CD4-positive, alpha-beta memory T cell (primary cell): ENCODE measurements at regions not wholly inside any gene's neighbourhood (a gene's known extent, or its start where the extent isn't known, plus 50 kb on each side); places are given as distances from the start of the nearest gene placed in this dataset.

ENCODE experiments used
- CTCF ChIA-PET: fragments of 350-600 bp; sonication (Branson Sonifier 250); formaldehyde crosslinking; loops from one replicate; lab custom pipeline; 2021; ENCODE audit warnings: inconsistent platforms; ENCODE audit not compliant: partially characterized antibody; lab: Charles Lee
- POLR2A ChIA-PET: fragments of 350-600 bp; sonication (Branson Sonifier 250); formaldehyde crosslinking; loops from one replicate; lab custom pipeline; 2021; ENCODE audit not compliant: partially characterized antibody; lab: Charles Lee
- DNase-seq, 5 donors: peaks; one replicate each; pipeline versions ENCODE4 v3.0.0 to v3.0.0-alpha.2; 2020 to 2022; ENCODE audit warnings: mixed read lengths in 1 of 5
- H3K27ac ChIP-seq: one replicate; pipeline ENCODE4 v1.7.0; 2013; ENCODE audit warnings: low read depth, low read length
- H3K27me3 ChIP-seq: 2 replicates; pipeline ENCODE4 v1.7.0; 2013; ENCODE audit warnings: mild to moderate bottlenecking, low read length, moderate library complexity; ENCODE audit not compliant: insufficient read depth
- H3K36me3 ChIP-seq: 2 replicates; pipeline ENCODE4 v1.7.0; 2013; ENCODE audit warnings: mild to moderate bottlenecking, low read length, moderate library complexity; ENCODE audit not compliant: insufficient read depth
- H3K4me1 ChIP-seq: 2 replicates; pipeline ENCODE4 v1.7.0; 2013; ENCODE audit warnings: mild to moderate bottlenecking, low read length, moderate library complexity; ENCODE audit not compliant: insufficient read depth
- H3K4me3 ChIP-seq, 2 donors: one replicate each; pipeline ENCODE4 v1.7.0; 2013; ENCODE audit warnings: low read length in 2 of 2, mild to moderate bottlenecking in 1 of 2
- H3K9me3 ChIP-seq, 2 donors: one replicate each; pipeline ENCODE4 v1.7.0; 2013; ENCODE audit warnings: low read length in 2 of 2, control low read depth in 1 of 2; ENCODE audit not compliant: control insufficient read depth in 1 of 2
- H3K27ac Mint-ChIP-seq, 7 donors: one replicate each; pipeline ENCODE4 v1.8.0; 2020 to 2021; ENCODE audit warnings: mixed read lengths in 7 of 7, mild to moderate bottlenecking in 6 of 7, inconsistent platforms in 3 of 7, moderate library complexity in 3 of 7
- H3K27me3 Mint-ChIP-seq, 2 donors: one replicate each; pipeline ENCODE4 v1.8.0; 2020 to 2021; ENCODE audit warnings: mixed read lengths in 2 of 2
- H3K36me3 Mint-ChIP-seq, 2 donors: one replicate each; pipeline ENCODE4 v1.8.0; 2020 to 2021; ENCODE audit warnings: mixed read lengths in 2 of 2, inconsistent platforms in 1 of 2, mild to moderate bottlenecking in 1 of 2
- H3K4me1 Mint-ChIP-seq, 4 donors: one replicate each; pipeline ENCODE4 v1.8.0; 2020 to 2021; ENCODE audit warnings: mixed read lengths in 4 of 4, mild to moderate bottlenecking in 1 of 4
- H3K4me3 Mint-ChIP-seq, 8 donors: one replicate each; pipeline ENCODE4 v1.8.0; 2020 to 2021; ENCODE audit warnings: mixed read lengths in 8 of 8, mild to moderate bottlenecking in 7 of 8, moderate library complexity in 6 of 8, inconsistent platforms in 3 of 8
- H3K9me3 Mint-ChIP-seq, 8 donors: one replicate each; pipeline ENCODE4 v1.8.0; 2020 to 2021; ENCODE audit warnings: mixed read lengths in 8 of 8, mild to moderate bottlenecking in 5 of 8, inconsistent platforms in 3 of 8, moderate library complexity in 1 of 8
- intact Hi-C: fragments of 100-400 bp; cut with micrococcal nuclease; formaldehyde crosslinking; loops from one replicate; pipeline ENCODE4 v1.15.1; 2023

- Mint-ChIP-seq H3K27ac (no peak overlapping the region), H3K36me3 (no peaks in the 10 kb centered on the region), H3K4me1 (no peaks in the 10 kb centered on the region), H3K27me3 (no peaks in the 10 kb centered on the region), H3K4me3 (no peak overlapping the region), H3K9me3 (no peaks in the 10 kb centered on the region)
- Histone ChIP-seq H3K9me3 (no peaks in the 10 kb centered on the region), H3K4me1 (no peaks in the 10 kb centered on the region), H3K4me3 (no peak overlapping the region), H3K27ac (no peak overlapping the region), H3K36me3 (no peaks in the 10 kb centered on the region), H3K27me3 (no peaks in the 10 kb centered on the region)
- POLR2A ChIA-PET = no interaction called here
- intact Hi-C loops = no loop called here
- CTCF ChIA-PET = no interaction called here
- DNase-seq = no peak
Measured at GRCh38 chr9:89871871-89872331, 267.1 kb downstream of the GADD45G start.

GRCh38 chr9:89872426-89872912, 267.7 kb downstream of the GADD45G start:
- Histone ChIP-seq H3K36me3 (no peaks in the 10 kb centered on the region), H3K4me1 (no peaks in the 10 kb centered on the region), H3K9me3 (no peaks in the 10 kb centered on the region), H3K27ac (no peak overlapping the region), H3K27me3 (no peaks in the 10 kb centered on the region), H3K4me3 (no peak overlapping the region)
- POLR2A ChIA-PET = no interaction called here
- Mint-ChIP-seq H3K4me1 (no peaks in the 10 kb centered on the region), H3K9me3 (no peaks in the 10 kb centered on the region), H3K36me3 (no peaks in the 10 kb centered on the region), H3K27me3 (no peaks in the 10 kb centered on the region), H3K4me3 (no peak overlapping the region), H3K27ac (no peak overlapping the region)
- CTCF ChIA-PET = no interaction called here
- no peak for DNase-seq
- intact Hi-C loops = no loop called here

- no peaks in the 10 kb centered on the region for H3K36me3 Mint-ChIP-seq
- Histone ChIP-seq H3K4me3 (no peak overlapping the region), H3K27me3 (no peaks in the 10 kb centered on the region), H3K27ac (no peak overlapping the region), H3K36me3 (no peaks in the 10 kb centered on the region), H3K4me1 (no peaks in the 10 kb centered on the region), H3K9me3 (no peaks in the 10 kb centered on the region)
- H3K27ac Mint-ChIP-seq = peak overlapping the region in 1 of 7 donors; percentile 20
- POLR2A ChIA-PET = no interaction called here
- DNase-seq = no peak
- CTCF ChIA-PET = no interaction called here
- no peak overlapping the region for H3K4me3 Mint-ChIP-seq
- intact Hi-C loops = no loop called here
- no peaks in the 10 kb centered on the region for H3K9me3 Mint-ChIP-seq
- H3K4me1 Mint-ChIP-seq = no peaks in the 10 kb centered on the region
- H3K27me3 Mint-ChIP-seq = no peaks in the 10 kb centered on the region
Measured at GRCh38 chr9:89872913-89873707, 268.3 kb downstream of the GADD45G start.

DNA sequence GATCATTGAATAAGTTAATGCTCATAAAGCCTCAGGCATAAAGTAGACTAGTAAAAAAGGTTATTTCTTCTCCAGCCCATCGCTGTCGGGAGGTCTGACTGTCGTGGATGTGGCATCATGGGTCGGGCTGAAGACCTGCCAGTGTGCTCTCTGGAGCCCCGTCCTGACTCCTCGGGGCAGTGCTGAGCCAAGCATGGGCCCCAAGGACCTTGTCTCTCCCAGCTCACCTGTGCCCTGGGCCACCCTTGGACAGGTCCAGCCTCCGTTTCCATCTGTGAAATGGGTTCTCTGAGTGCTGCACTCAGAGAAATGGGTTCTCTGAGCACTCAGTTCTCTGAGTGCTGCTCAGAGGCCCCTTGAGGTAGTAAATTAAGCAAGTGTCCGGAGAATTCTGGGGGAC, 269.0 kb downstream of the GADD45G start:
- Histone ChIP-seq H3K27ac (no peak overlapping the region), H3K27me3 (no peaks in the 10 kb centered on the region), H3K4me1 (no peaks in the 10 kb centered on the region), H3K4me3 (no peak overlapping the region), H3K36me3 (no peaks in the 10 kb centered on the region), H3K9me3 (no peaks in the 10 kb centered on the region)
- H3K36me3 Mint-ChIP-seq = no peaks in the 10 kb centered on the region
- H3K27ac Mint-ChIP-seq = peak overlapping the region in 1 of 7 donors; percentile 20
- POLR2A ChIA-PET = no interaction called here
- no peaks in the 10 kb centered on the region for H3K4me1 Mint-ChIP-seq
- no peaks in the 10 kb centered on the region for H3K9me3 Mint-ChIP-seq
- intact Hi-C loops = no loop called here
- H3K27me3 Mint-ChIP-seq = no peaks in the 10 kb centered on the region
- DNase-seq = no peak
- H3K4me3 Mint-ChIP-seq = no peak overlapping the region
- CTCF ChIA-PET = no interaction called here

GRCh38 chr9:89874351-89875321, 269.8 kb downstream of the GADD45G start:
- Mint-ChIP-seq H3K4me1 (no peaks in the 10 kb centered on the region), H3K27me3 (no peaks in the 10 kb centered on the region), H3K36me3 (no peaks in the 10 kb centered on the region), H3K27ac (no peak overlapping the region), H3K9me3 (no peaks in the 10 kb centered on the region), H3K4me3 (no peak overlapping the region)
- ChIA-PET CTCF (no interaction called here), POLR2A (no interaction called here)
- Histone ChIP-seq H3K4me1 (no peaks in the 10 kb centered on the region), H3K36me3 (no peaks in the 10 kb centered on the region), H3K27ac (no peak overlapping the region), H3K27me3 (no peaks in the 10 kb centered on the region), H3K4me3 (no peak overlapping the region), H3K9me3 (no peaks in the 10 kb centered on the region)
- intact Hi-C loops = no loop called here
- no peak for DNase-seq

DNA sequence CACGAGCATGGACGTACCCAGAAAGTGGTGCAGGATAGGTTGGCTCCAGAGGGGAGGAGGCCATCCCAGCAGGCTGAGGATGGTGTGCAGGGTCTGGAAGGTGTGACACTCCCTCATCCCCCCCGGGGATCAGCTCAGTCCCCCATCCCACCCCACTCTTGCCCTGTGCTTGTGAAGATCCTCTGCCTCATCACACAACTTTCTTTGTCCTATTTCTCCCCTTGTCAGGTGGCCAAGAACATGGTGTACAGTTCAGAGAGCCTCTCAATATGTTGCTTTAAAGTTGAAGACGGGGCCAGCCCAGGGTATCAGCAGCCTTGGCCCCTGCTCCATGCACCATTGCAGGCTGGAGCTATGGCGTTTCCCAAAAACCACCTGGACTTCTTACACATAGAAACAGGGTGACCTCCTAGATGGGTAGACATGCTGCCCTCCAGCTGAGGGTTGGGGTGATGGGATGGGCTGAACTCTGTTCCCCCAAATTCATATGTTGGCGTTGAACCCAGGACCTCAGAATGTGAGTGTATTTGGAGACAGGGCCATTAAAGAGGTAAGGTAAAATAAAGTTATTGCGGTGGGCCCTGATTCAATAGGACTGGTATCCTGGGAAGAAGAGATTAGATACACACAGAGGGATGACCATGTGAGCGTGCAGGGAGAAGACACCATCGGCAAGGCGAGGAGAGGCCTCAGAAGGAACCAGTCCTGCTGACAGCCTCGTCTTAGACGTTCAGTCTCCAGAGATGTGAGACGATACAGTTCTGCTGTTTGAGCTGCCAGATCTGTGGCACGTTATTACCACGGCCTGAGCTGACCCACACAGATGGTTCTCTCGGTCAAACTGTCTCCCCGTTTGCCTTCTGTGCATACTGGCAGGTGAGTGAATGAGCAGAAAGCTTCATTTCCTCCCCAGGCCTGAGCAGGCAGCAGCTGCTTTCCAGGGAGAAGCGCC, 272.5 kb downstream of the GADD45G start:
- Histone ChIP-seq H3K4me3 (no peak overlapping the region), H3K9me3 (no peaks in the 10 kb centered on the region), H3K27me3 (no peaks in the 10 kb centered on the region), H3K36me3 (no peaks in the 10 kb centered on the region), H3K4me1 (no peaks in the 10 kb centered on the region), H3K27ac (no peak overlapping the region)
- H3K27me3 Mint-ChIP-seq = no peaks in the 10 kb centered on the region
- no peaks in the 10 kb centered on the region for H3K36me3 Mint-ChIP-seq
- H3K4me1 Mint-ChIP-seq = no peaks in the 10 kb centered on the region
- POLR2A ChIA-PET = no interaction called here
- no peak overlapping the region for H3K27ac Mint-ChIP-seq
- no peak for DNase-seq
- no peaks in the 10 kb centered on the region for H3K9me3 Mint-ChIP-seq
- no peak overlapping the region for H3K4me3 Mint-ChIP-seq
- CTCF ChIA-PET = interaction anchor here (0.7 kb wide), 1 partner anchor 269 kb away, joined by 3 read pairs; no protein-coding TSS in a partner anchor
- intact Hi-C loops = no loop called here
